ENCODE measurements at regions not wholly inside any gene's neighbourhood (a gene's known extent, or its start where the extent isn't known, plus 50 kb on each side); places are given as distances from the start of the nearest gene placed in this dataset.
"Not testable (repeated sequence)": the region's sequence is repeated elsewhere in the genome, so short reads cannot be mapped to it uniquely, and the experiment has no call there.

DNA sequence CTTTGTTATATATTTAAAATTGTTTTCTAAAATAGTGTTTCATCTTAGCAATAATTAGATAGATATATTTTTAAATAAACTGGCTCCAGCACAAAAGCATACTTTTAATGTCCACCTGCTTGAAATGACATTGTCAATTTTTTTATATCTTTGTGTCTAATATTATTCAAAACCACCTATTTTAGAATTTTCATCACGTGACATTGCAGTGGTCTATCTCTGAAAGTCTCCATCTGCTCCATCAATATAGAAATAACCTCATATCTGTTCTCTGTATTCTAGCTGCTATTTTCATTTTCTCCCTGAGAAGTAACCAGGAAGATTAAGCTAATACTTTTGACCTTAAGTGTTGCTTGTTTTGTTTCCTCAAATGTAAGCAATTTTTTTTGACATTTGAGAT, 248.0 kb upstream of the CNTNAP5 start:
- Histone ChIP-seq H3K4me3 (ENCODE audit: low read depth, low read length) (no peak overlapping the region), H3K9me3 (ENCODE audit: control insufficient read depth, low read length) (no peaks in the 10 kb centered on the region), H3K27ac (no peak overlapping the region), H3K4me1 (no peaks in the 10 kb centered on the region), H3K9ac (no peak overlapping the region), H3K4me2 (ENCODE audit: low read length) (no peak overlapping the region), H3K36me3 (ENCODE audit: control insufficient read depth, insufficient read depth, low read length) (no peaks in the 10 kb centered on the region), H2AFZ (no peak overlapping the region), H3K27me3 (ENCODE audit: control insufficient read depth, insufficient read depth, low read length) (no peaks in the 10 kb centered on the region), H3K79me2 (no peaks in the 10 kb centered on the region)
- TF ChIP-seq, protein P1, sequence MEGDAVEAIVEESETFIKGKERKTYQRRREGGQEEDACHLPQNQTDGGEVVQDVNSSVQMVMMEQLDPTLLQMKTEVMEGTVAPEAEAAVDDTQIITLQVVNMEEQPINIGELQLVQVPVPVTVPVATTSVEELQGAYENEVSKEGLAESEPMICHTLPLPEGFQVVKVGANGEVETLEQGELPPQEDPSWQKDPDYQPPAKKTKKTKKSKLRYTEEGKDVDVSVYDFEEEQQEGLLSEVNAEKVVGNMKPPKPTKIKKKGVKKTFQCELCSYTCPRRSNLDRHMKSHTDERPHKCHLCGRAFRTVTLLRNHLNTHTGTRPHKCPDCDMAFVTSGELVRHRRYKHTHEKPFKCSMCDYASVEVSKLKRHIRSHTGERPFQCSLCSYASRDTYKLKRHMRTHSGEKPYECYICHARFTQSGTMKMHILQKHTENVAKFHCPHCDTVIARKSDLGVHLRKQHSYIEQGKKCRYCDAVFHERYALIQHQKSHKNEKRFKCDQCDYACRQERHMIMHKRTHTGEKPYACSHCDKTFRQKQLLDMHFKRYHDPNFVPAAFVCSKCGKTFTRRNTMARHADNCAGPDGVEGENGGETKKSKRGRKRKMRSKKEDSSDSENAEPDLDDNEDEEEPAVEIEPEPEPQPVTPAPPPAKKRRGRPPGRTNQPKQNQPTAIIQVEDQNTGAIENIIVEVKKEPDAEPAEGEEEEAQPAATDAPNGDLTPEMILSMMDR (IDR thresholded peaks at IDR 0.05): no peak

DNA sequence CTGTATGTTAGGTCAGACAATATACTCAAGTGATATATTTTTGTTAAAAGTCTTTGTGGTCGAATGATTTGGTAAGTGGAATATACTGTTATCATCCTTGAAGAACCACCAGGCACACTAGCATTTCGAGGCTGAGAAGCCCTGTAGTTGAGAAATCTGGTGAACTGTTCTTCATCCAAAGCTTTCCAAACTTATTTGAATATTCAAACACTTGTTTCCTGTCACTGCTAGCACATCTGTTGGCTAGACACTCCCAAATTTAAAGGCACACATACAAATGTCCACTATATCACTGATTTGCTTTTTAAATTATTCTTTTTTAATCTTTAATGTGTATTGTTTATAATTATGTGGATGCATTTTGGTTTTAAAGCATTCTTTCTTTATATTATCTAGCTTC, 241.9 kb upstream of the CNTNAP5 start:
- H3K4me1 ChIP-seq: no peaks in the 10 kb centered on the region
- no peak overlapping the region for H3K27ac ChIP-seq
- H2AFZ ChIP-seq: no peak overlapping the region
- no peak overlapping the region for H3K9ac ChIP-seq
- TF ChIP-seq, protein P1 (IDR thresholded peaks at IDR 0.05): no peak
- no peaks in the 10 kb centered on the region for H3K79me2 ChIP-seq
- H3K4me2 ChIP-seq (ENCODE audit: low read length): no peak overlapping the region
- no peaks in the 10 kb centered on the region for H3K9me3 ChIP-seq (ENCODE audit: control insufficient read depth, low read length)
- H3K27me3 ChIP-seq (ENCODE audit: control insufficient read depth, insufficient read depth, low read length): no peaks in the 10 kb centered on the region
- no peaks in the 10 kb centered on the region for H3K36me3 ChIP-seq (ENCODE audit: control insufficient read depth, insufficient read depth, low read length)
- H3K4me3 ChIP-seq (ENCODE audit: low read depth, low read length): no peak overlapping the region

GRCh38 chr2:123785332-123785731, 239.8 kb upstream of the CNTNAP5 start:
- Histone ChIP-seq H3K27me3 (ENCODE audit: control insufficient read depth, insufficient read depth, low read length) (no peaks in the 10 kb centered on the region), H3K79me2 (no peaks in the 10 kb centered on the region), H3K36me3 (ENCODE audit: control insufficient read depth, insufficient read depth, low read length) (no peaks in the 10 kb centered on the region), H3K9me3 (ENCODE audit: control insufficient read depth, low read length) (no peaks in the 10 kb centered on the region), H3K4me2 (ENCODE audit: low read length) (no peak overlapping the region), H2AFZ (no peak overlapping the region), H3K4me3 (ENCODE audit: low read depth, low read length) (no peak overlapping the region), H3K27ac (no peak overlapping the region), H3K4me1 (no peaks in the 10 kb centered on the region), H3K9ac (no peak overlapping the region)
- TF ChIP-seq, protein P1 (IDR thresholded peaks at IDR 0.05): no peak

DNA sequence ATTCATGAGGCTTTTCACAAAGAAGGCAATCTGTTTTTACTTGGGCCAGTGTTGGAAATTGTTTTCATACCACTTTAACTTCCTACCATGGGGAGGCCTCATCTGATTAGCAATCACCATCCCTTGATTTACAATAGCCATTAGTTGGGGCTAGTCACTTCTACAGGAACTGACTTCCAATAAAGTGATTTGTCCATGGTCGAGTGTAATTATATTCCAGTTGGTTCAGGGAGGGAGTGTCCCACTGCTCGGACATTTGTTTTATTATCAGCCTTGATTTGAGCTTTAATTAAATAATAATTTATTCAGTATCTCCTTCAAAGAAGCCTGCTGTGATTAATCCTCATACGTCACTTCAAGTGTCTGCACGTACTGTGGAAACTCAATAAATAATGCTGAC, 233.9 kb upstream of the CNTNAP5 start:
- H3K4me3 ChIP-seq (ENCODE audit: low read depth, low read length): no peak overlapping the region
- no peak overlapping the region for H3K4me2 ChIP-seq (ENCODE audit: low read length)
- no peak overlapping the region for H3K27ac ChIP-seq
- no peaks in the 10 kb centered on the region for H3K27me3 ChIP-seq (ENCODE audit: control insufficient read depth, insufficient read depth, low read length)
- H3K9ac ChIP-seq: no peak overlapping the region
- H3K9me3 ChIP-seq (ENCODE audit: control insufficient read depth, low read length): no peaks in the 10 kb centered on the region
- no peaks in the 10 kb centered on the region for H3K4me1 ChIP-seq
- H3K79me2 ChIP-seq: no peaks in the 10 kb centered on the region
- H2AFZ ChIP-seq: no peak overlapping the region
- H3K36me3 ChIP-seq (ENCODE audit: control insufficient read depth, insufficient read depth, low read length): no peaks in the 10 kb centered on the region
- TF ChIP-seq, protein P1 (IDR thresholded peaks at IDR 0.05): no peak

GRCh38 chr2:123791684-123792083, 233.4 kb upstream of the CNTNAP5 start:
- H3K36me3 ChIP-seq (ENCODE audit: control insufficient read depth, insufficient read depth, low read length): no peaks in the 10 kb centered on the region
- H3K79me2 ChIP-seq: no peaks in the 10 kb centered on the region
- no peak overlapping the region for H2AFZ ChIP-seq
- no peaks in the 10 kb centered on the region for H3K4me1 ChIP-seq
- no peaks in the 10 kb centered on the region for H3K9me3 ChIP-seq (ENCODE audit: control insufficient read depth, low read length)
- TF ChIP-seq, protein P1 (IDR thresholded peaks at IDR 0.05): no peak
- no peaks in the 10 kb centered on the region for H3K27me3 ChIP-seq (ENCODE audit: control insufficient read depth, insufficient read depth, low read length)
- H3K27ac ChIP-seq: no peak overlapping the region
- H3K9ac ChIP-seq: no peak overlapping the region
- no peak overlapping the region for H3K4me2 ChIP-seq (ENCODE audit: low read length)
- H3K4me3 ChIP-seq (ENCODE audit: low read depth, low read length): no peak overlapping the region

- not testable (repeated sequence) for H3K4me3 ChIP-seq (ENCODE audit: low read depth, low read length); H2AFZ ChIP-seq; H3K27me3 ChIP-seq (ENCODE audit: control insufficient read depth, insufficient read depth, low read length); H3K79me2 ChIP-seq; H3K27ac ChIP-seq; H3K9ac ChIP-seq; H3K36me3 ChIP-seq (ENCODE audit: control insufficient read depth, insufficient read depth, low read length); H3K4me2 ChIP-seq (ENCODE audit: low read length); H3K4me1 ChIP-seq; H3K9me3 ChIP-seq (ENCODE audit: control insufficient read depth, low read length)
These were observed 221.0 kb upstream of the CNTNAP5 start for GRCh38 chr2:123804126-123804525.

DNA sequence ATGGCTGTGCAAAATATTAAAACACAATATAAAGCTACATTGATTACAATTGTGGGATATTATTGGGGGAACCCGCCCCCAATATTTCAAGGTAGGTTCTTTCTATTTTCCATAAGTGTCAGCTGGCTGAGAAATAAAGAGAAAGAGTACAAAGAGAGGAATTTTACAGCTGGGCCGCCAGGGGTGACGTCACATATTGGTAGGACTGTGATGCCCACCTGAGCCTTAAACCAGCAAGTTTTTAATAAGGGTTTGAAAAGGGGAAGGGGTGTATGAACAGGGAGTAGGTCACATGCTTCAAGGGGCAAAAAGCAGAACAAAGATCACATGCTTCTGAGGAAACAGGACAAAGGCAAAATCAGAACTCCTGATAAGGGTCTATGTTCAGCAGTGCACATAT, 219.3 kb upstream of the CNTNAP5 start:
- H3K79me2 ChIP-seq; H3K4me1 ChIP-seq; H3K9ac ChIP-seq; H3K4me3 ChIP-seq (ENCODE audit: low read depth, low read length); H3K36me3 ChIP-seq (ENCODE audit: control insufficient read depth, insufficient read depth, low read length); H3K4me2 ChIP-seq (ENCODE audit: low read length); H3K27ac ChIP-seq; H3K27me3 ChIP-seq (ENCODE audit: control insufficient read depth, insufficient read depth, low read length); H2AFZ ChIP-seq; H3K9me3 ChIP-seq (ENCODE audit: control insufficient read depth, low read length): not testable (repeated sequence)

All from parathyroid adenoma (tissue), 2 donors.